Coronary artery (tissue), 2 donors: ENCODE measurements at regions not wholly inside any gene's neighbourhood (a gene's known extent, or its start where the extent isn't known, plus 50 kb on each side); places are given as distances from the start of the nearest gene placed in this dataset.
"Not testable (repeated sequence)": the region's sequence is repeated elsewhere in the genome, so short reads cannot be mapped to it uniquely, and the experiment has no call there.

Experiments used
- DNase-seq: peaks from one replicate; pipeline ENCODE4 v3.0.0-alpha.2; 2017; ENCODE audit warnings: low spot score
- H3K27ac ChIP-seq, 2 donors: fragments of 200-600 bp; sonication (generic); one replicate each; pipeline ENCODE4 v1.5.1; 2016 to 2019
- H3K4me3 ChIP-seq: fragments of 200-600 bp; sonication (generic); 2 replicates; pipeline ENCODE4 v1.5.1; 2016; ENCODE audit warnings: mild to moderate bottlenecking, moderate library complexity
- TF ChIP-seq, protein P1 (sequence below): fragments of 200-600 bp; sonication (generic); IDR thresholded peaks from one replicate; pipeline ENCODE4 v1.5.1; 2019; ENCODE audit warnings: antibody characterized with exemption

DNA sequence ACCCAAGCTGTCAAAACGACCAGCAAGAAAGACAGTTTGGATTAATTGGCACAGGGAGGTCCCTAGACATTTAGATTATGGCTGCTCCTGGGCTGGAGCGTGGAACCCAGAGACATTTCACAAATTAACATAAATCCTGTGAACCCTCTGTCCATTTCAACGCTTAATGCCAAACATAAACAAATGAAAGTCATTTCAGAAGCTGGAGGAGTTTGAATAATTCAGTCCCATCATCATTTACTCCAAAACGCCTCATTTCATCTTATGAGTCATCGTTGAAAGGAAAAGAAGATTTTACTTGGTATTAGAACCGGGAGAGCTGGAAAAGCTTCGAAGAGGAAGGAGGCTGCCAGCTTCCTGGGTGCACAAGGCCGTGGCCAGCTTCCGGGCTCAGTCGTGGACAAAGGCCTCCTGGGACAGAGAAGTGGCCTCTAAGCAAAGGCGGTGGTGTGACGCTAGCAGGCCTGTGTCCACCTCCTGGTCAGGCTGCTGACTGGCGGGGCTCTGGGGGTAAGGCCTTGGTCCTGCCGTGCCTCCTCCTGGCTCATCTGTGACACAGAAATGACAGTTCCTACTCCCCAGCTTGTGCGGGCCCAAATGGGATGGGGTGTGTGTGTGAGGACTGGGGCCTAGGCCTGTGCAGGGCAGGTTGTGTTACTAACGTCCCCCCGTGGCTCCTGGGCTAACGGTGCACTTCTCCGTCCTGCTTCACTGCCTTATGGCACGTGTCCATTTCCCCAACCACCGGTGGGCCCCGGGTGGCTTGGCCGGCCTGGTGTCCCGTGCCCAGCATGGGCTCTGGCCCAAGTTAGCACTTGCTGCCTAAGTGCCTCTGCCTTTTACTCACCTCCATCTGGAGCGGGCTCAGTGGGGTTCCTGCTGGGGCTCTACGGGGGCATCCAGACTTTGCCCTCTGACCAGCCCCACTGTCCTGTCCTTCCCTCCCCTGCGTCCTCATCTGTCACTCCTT, 71.6 kb downstream of the RRM2 start:
- Histone ChIP-seq H3K27ac (no peak overlapping the region), H3K4me3 (no peak overlapping the region)
- DNase-seq, result no peak

DNA sequence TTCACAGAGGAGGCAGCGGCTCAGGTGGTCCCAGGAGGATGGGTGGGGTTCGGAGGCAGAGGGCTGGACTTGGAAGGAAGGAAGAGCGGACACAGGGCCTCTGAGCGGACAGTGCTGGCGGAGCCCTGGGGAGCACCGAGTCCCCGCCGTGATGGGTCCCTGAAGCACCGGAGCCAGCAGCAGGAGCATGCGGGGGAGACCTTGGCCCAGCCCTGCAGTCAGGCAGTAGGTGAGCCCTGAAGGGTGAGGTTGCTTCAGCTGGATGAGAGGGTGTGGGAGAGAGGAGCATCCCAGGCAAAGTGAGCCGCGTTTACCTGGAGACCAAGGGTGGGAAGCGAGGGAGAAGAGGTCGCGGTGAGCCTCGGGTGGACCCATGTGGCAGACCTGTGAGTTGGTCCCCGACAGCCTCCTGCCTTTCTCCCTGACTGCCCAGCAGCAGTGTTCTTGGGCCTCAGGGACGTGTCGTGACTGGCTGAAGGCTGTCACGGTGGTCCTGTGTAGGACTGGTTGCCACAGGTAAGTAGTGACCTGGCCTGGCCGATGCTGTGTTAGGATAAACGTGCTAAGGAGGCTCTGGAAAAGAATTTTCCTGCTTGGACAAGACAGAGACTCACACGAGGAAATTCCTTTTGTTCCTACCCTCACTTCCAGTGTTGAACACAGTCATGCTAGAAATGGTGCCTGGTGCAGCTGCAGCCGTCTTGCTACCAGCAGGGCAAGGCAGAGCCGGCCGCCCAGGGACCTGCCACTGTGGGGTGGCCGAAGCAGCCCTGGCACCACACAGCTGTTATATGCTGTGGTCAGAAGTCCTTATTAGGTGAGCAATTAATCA, 73.0 kb downstream of the RRM2 start:
- no peak for DNase-seq
- Histone ChIP-seq H3K4me3 (no peak overlapping the region), H3K27ac (no peak overlapping the region)
- TF ChIP-seq, protein P1, sequence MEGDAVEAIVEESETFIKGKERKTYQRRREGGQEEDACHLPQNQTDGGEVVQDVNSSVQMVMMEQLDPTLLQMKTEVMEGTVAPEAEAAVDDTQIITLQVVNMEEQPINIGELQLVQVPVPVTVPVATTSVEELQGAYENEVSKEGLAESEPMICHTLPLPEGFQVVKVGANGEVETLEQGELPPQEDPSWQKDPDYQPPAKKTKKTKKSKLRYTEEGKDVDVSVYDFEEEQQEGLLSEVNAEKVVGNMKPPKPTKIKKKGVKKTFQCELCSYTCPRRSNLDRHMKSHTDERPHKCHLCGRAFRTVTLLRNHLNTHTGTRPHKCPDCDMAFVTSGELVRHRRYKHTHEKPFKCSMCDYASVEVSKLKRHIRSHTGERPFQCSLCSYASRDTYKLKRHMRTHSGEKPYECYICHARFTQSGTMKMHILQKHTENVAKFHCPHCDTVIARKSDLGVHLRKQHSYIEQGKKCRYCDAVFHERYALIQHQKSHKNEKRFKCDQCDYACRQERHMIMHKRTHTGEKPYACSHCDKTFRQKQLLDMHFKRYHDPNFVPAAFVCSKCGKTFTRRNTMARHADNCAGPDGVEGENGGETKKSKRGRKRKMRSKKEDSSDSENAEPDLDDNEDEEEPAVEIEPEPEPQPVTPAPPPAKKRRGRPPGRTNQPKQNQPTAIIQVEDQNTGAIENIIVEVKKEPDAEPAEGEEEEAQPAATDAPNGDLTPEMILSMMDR, result no peak

More for the DNA sequence above, 71.6 kb downstream of the RRM2 start:
- TF ChIP-seq, protein P1, result no peak

DNA sequence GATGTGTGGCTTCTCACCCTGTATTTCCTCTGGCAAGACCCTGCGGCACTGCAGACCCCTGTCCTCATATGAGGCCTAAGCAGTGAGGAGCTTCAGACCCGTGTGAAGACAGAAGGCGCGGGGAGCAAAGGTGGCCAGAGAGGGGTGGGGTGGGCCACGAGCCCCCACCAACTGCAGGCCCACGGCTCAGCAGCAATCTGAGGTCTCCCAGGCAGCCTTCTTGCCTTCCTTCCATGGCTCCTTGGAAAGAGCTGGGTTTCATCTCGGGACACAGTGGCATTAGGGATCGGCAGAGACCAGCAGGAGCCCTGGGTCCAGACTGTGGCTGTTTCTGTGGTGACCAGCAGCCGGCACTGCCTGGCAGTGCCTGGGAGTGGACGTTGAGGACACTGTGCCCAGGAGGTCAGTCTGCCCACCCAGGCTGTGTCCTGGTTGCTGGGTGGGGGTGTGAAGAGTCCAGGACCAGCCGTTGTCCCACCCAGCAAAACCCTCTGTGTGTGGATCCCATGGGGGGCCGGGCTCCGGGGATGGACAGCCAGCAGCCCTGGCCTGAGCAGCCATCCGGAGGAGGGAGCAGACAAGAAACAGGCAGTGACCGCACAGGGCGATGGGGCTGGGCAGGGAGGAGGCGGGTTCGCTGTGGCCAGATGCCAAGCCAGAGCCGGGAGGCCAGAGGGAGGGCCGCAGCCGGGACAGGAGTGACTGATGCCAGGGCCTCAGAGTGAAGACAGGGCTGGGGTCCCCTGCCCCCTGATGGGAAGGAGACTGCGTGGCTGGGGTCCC, 73.8 kb downstream of the RRM2 start:
- TF ChIP-seq, protein P1, result no peak
- Histone ChIP-seq H3K27ac (no peak overlapping the region), H3K4me3 (no peak overlapping the region)
- no peak for DNase-seq

- Histone ChIP-seq H3K4me3 (no peak overlapping the region), H3K27ac (no peak overlapping the region)
- no peak for DNase-seq
- TF ChIP-seq, protein P1, result no peak
These were observed 74.6 kb downstream of the RRM2 start for GRCh38 chr2:10196948-10197696.

- no peak overlapping the region for H3K27ac ChIP-seq
- TF ChIP-seq, protein P1, result no peak
- DNase-seq, result no peak
- no peak overlapping the region for H3K4me3 ChIP-seq
These were observed 75.1 kb downstream of the RRM2 start for GRCh38 chr2:10197697-10198076.

DNA sequence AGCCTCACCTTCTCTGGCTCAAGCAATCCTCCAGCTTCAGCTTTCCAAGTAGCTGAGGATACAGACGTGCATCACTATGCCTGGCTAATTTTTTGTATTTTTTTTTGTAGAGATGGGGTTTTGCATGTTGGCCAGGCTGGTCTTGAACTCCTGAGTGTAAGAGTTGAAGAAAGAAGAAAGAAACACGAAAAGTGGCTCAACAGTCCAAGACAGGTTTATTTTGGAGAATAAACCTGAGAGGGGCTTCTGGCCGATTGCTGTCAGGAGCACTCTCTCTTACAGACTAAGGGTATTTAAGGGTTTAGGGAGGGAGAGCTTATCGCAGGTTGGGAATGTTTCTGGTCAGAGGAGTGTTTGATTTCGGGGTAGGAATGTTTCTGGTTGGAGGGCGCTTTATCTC, 75.9 kb downstream of the RRM2 start:
- not testable (repeated sequence) for H3K27ac ChIP-seq, H3K4me3 ChIP-seq, DNase-seq
